GM06990 (cell line): ENCODE measurements at regions not wholly inside any gene's neighbourhood (a gene's known extent, or its start where the extent isn't known, plus 50 kb on each side); places are given as distances from the start of the nearest gene placed in this dataset.

Source experiments
- DNase-seq: peaks from one replicate; pipeline ENCODE4 v3.0.0-alpha.2; 2011; ENCODE audit not compliant: insufficient read length; ENCODE audit errors: extremely low read depth
- H3K27me3 ChIP-seq: replicated peaks from 2 replicates; pipeline ENCODE4 v1.6.0; 2011; ENCODE audit warnings: low read length; ENCODE audit not compliant: control insufficient read depth, insufficient read depth
- H3K36me3 ChIP-seq: 2 replicates; pipeline ENCODE4 v1.5.1; 2011; ENCODE audit warnings: low read length; ENCODE audit not compliant: control insufficient read depth, insufficient read depth
- H3K4me3 ChIP-seq: replicated peaks from 2 replicates; pipeline ENCODE4 v1.5.1; 2011; ENCODE audit warnings: low read depth, mild to moderate bottlenecking, control low read depth, low read length
- TF ChIP-seq, protein P1 (sequence below): IDR thresholded peaks from 2 replicates; pipeline ENCODE4 v1.5.1; 2011; ENCODE audit warnings: low read length, control low read depth, mild to moderate bottlenecking, inconsistent platforms; ENCODE audit not compliant: insufficient read depth, poor library complexity, severe bottlenecking

DNA sequence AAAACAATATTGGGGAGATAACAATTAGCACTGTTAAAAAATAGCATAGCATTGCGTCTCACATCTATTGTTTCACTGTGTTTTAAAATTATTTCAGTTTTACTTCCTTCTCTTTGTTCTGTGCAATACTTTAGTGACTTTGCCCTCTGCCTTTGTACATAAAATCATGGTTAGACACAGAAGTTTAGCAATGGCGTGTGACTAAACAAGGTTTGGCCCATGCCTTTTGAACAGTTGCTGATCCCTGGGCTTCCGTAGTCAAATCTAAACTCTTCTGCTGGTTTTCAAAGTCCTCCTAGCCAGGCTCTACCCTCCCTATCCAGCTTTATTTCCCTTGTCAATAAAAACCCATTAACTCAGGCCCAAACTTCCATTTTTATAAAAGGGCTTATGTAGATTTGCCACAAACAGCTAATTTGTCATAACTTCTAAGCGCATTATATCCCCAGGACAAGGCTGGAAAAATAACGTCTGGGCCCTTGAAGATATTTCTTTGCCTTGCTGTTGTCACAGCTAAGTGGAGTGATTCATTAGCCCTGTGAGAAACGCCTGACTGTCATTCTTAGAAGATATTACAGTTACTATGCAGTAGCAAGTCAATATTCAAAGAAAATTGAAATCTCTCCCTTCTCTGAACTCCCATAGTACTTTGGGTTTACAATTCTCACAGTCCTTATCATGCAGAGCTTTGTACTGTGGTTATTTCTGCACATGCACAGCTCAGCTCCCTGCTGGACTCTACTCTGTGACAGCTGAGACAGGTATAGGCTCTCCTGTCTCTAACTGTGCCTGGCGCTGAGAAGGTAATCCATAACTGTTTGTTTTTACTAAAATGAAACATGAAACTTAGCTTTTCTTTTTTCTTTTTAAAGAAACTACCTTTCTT lies 123.4 kb upstream of the SLC24A5 start:
- Histone ChIP-seq H3K27me3 (no peaks in the 10 kb centered on the region), H3K4me3 (no peak overlapping the region), H3K36me3 (no peaks in the 10 kb centered on the region)
- TF ChIP-seq, protein P1, sequence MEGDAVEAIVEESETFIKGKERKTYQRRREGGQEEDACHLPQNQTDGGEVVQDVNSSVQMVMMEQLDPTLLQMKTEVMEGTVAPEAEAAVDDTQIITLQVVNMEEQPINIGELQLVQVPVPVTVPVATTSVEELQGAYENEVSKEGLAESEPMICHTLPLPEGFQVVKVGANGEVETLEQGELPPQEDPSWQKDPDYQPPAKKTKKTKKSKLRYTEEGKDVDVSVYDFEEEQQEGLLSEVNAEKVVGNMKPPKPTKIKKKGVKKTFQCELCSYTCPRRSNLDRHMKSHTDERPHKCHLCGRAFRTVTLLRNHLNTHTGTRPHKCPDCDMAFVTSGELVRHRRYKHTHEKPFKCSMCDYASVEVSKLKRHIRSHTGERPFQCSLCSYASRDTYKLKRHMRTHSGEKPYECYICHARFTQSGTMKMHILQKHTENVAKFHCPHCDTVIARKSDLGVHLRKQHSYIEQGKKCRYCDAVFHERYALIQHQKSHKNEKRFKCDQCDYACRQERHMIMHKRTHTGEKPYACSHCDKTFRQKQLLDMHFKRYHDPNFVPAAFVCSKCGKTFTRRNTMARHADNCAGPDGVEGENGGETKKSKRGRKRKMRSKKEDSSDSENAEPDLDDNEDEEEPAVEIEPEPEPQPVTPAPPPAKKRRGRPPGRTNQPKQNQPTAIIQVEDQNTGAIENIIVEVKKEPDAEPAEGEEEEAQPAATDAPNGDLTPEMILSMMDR = no peak
- no peak for DNase-seq

DNA sequence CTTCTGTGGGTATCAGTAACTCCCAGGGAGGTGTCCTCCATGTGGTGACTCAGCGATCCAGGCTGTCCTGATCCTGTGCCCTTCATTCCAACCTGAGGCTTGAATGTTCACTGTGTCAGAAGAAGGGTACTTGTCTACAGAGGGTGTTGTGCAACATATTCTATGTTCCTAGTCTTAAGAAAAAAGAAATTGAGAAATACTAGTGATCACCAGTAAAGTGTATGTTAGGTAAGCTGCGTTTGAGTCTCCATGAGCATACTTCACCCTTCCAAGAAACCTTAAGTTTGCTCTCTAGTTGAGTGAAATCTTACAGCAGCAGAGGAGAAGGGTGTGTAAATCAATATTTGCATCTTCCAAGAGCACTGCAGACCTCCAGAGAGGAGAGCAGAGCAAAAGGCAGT lies 122.2 kb upstream of the SLC24A5 start:
- no peak overlapping the region for H3K4me3 ChIP-seq
- no peaks in the 10 kb centered on the region for H3K27me3 ChIP-seq
- DNase-seq = no peak
- H3K36me3 ChIP-seq = no peaks in the 10 kb centered on the region
- TF ChIP-seq, protein P1 = no peak

DNA sequence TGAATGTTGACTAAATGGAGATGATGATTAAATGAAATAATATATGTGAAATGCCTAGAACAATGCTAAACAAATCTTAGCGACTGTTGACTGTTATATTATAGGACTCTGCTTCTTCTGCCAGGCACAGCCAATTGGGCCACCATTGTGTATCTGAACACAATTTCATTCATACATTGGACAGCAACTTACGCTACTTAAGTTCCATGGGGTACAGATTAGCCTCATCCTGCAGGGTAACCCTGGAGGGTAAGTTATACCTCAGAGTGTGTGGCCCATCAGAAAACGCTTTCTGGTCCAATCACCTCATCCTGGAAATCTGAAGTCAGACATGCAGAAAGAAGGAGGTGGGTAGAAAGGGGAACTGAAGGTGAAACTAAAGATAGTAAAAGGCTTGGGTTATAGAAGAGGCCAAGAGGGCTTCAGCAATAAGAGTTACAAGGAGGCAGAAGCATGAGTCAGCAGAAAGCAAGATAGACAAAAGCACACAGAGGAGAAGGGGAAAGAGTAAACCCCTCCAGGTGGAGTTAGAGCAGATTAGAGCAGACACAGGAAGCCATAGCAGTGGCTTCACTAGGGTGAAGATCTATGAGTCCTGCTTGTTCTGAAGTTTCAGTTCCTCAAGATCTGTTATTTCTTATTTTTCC lies 119.3 kb upstream of the SLC24A5 start:
- TF ChIP-seq, protein P1 = no peak
- DNase-seq = peak; percentile 16
- H3K27me3 ChIP-seq = no peaks in the 10 kb centered on the region
- no peak overlapping the region for H3K4me3 ChIP-seq
- H3K36me3 ChIP-seq = no peaks in the 10 kb centered on the region

DNA sequence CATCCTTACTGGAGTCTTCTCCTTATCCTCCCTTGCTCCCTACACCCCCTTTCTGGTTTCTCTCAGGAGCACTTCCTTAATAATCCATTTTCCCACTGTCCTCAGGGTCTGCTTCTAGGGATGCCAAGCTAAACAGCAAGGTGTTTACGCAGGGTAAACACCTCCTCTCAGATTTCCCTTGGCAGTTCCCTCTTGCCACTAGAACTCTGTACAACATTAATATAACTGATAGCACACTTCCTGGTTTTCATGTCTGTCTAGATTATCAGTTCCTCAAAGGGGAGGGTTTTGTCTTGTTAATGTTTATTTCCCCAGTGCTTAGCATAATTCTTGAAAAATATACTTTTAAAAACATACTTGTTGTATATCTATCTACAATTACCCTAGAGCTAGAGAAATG lies 118.0 kb upstream of the SLC24A5 start:
- H3K4me3 ChIP-seq = no peak overlapping the region
- TF ChIP-seq, protein P1 = no peak
- H3K27me3 ChIP-seq = no peaks in the 10 kb centered on the region; the same call in 1 of the 2 replicates
- H3K36me3 ChIP-seq = no peaks in the 10 kb centered on the region
- no peak for DNase-seq

DNA sequence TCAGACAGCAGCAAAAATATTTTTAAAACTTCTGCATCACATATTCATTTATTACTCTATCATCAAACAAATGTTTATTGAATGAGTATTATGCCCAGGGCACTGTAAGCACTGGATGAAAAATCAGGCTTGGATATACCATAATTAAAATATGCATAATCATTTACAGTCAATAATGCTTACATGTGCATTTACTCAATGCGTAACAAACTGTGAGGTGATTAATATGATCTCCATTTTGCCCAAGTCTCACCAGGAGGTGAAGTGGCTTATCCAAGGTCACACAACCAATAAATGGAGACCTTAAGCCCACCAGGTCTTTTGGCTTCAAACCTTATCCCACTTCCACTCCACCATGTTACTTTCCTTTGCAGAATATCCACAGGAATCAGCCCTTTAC lies 117.3 kb upstream of the SLC24A5 start:
- Histone ChIP-seq H3K36me3 (no peaks in the 10 kb centered on the region), H3K4me3 (no peak overlapping the region), H3K27me3 (no peaks in the 10 kb centered on the region; the same call in 1 of the 2 replicates)
- TF ChIP-seq, protein P1 = no peak
- DNase-seq = no peak
